ENCODE measurements at regions not wholly inside any gene's neighbourhood (a gene's known extent, or its start where the extent isn't known, plus 50 kb on each side); places are given as distances from the start of the nearest gene placed in this dataset.
A peak's percentile ranks its signal among the peaks of the same experiment; 100 is the strongest.

DNA sequence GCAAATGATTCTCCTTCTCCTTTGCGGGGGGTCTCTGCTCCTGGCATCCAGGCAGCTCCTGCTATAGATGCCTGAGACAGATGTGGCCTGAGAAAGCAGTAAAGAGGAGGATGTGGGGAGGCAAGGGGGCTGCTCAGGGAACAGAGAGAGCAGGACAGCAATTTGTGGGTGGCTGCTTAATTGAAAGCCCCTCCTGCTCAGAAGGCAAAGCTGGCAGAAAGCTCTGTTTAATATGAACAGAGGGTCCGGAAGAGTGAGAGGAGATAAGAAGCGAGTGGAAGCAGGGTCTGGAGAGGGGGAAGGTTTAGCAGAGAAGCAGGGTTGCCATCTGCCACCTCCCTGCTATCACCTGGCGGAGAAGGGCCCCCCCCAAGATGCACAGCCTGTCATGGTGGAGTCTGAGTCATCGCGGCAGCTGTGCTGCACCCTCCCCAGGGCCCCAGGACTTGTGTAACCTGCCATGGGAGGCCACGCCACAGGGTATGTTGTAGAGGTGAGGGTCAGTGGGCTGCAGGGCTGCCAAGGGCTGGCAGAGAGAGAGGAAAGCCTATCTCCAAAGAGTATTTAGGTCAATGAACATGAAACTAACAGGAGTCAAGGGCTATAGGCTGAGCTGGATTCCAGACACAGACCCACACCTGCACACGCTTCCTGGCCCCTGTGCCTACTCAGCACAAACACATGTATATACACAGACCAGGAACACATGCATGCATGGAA is 1109.8 kb upstream of the AUTS2 start:
- ATAC-seq (no peak), DNase-seq (no peak)
- Histone ChIP-seq H3K36me3 (no peaks in the 10 kb centered on the region), H3K4me3 (no peak overlapping the region), H3K27me3 (no peaks in the 10 kb centered on the region), H3K9me3 (peaks cover 0 to 29% of the 10 kb centered on the region in 2 donors), H3K27ac (no peak overlapping the region), H3K4me1 (no peaks in the 10 kb centered on the region)
- TF ChIP-seq, protein P1, sequence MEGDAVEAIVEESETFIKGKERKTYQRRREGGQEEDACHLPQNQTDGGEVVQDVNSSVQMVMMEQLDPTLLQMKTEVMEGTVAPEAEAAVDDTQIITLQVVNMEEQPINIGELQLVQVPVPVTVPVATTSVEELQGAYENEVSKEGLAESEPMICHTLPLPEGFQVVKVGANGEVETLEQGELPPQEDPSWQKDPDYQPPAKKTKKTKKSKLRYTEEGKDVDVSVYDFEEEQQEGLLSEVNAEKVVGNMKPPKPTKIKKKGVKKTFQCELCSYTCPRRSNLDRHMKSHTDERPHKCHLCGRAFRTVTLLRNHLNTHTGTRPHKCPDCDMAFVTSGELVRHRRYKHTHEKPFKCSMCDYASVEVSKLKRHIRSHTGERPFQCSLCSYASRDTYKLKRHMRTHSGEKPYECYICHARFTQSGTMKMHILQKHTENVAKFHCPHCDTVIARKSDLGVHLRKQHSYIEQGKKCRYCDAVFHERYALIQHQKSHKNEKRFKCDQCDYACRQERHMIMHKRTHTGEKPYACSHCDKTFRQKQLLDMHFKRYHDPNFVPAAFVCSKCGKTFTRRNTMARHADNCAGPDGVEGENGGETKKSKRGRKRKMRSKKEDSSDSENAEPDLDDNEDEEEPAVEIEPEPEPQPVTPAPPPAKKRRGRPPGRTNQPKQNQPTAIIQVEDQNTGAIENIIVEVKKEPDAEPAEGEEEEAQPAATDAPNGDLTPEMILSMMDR (IDR thresholded peaks at IDR 0.05): no peak
- intact Hi-C loops (cut with DNase I): no loop called here

DNA sequence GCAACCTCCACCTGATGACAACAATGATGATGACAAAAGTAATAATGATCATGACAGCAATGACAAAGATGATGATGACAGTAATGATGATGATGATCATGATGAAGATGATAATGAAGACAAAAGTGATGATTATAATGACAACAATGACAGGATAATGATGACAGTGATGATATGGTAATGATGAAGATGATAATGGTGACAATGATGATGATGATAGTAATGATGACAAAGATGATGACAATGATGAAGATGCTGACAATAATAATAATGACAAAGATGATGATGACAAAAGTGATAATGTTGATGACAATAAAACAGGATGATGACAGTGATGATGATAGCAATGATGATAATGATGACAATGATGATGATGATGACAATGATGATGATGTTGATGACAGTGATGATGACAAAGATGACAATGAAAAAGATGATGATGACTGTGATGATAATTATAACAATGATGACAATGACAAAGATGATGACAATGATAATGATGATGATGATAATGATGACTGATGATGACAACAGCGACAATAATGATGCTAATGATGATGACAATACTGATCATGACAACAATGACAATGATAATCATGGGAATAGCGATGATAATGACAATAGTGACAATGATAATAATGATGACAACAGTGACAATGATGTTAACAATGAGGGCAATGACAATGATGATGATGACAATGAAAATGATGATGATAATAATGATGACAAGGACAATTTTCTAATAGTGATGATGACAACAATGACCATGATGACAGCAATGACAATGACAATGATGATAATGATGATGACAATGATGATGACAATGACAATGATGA is 1106.5 kb upstream of the AUTS2 start:
- intact Hi-C loops (cut with DNase I): no loop called here

DNA sequence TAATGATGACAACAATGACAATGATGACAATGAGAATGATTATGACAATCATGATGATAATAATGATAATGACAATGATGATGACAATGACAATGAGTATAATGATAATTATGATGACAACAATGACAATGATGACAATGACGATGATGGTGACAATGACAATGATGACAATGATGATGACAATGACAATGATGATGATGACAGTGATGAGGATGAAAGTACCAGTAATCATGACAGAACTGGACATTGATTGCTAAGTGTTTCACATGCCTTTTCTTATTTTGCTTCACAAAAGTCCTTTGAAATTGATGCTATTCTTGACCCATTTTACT is 1106.0 kb upstream of the AUTS2 start:
- intact Hi-C loops (cut with DNase I): no loop called here
- TF ChIP-seq, protein P1 (IDR thresholded peaks at IDR 0.05): no peak
- ATAC-seq (no peak), DNase-seq (no peak)
- Histone ChIP-seq H3K27ac (no peak overlapping the region), H3K9me3 (peaks cover 0 to 25% of the 10 kb centered on the region in 2 donors), H3K4me1 (no peaks in the 10 kb centered on the region), H3K4me3 (no peak overlapping the region), H3K36me3 (no peaks in the 10 kb centered on the region), H3K27me3 (no peaks in the 10 kb centered on the region)

More for the DNA sequence above, 1106.5 kb upstream of the AUTS2 start:
- H3K36me3 ChIP-seq: no peaks in the 10 kb centered on the region
- no peak overlapping the region for H3K27ac ChIP-seq
- DNase-seq: peak in 1 of 4 donors; percentile 12
- peaks cover 0 to 22% of the 10 kb centered on the region in 2 donors for H3K9me3 ChIP-seq
- TF ChIP-seq, protein P1 (IDR thresholded peaks at IDR 0.05): no peak
- no peak overlapping the region for H3K4me3 ChIP-seq
- no peak for ATAC-seq
- H3K27me3 ChIP-seq: no peaks in the 10 kb centered on the region
- no peaks in the 10 kb centered on the region for H3K4me1 ChIP-seq

DNA sequence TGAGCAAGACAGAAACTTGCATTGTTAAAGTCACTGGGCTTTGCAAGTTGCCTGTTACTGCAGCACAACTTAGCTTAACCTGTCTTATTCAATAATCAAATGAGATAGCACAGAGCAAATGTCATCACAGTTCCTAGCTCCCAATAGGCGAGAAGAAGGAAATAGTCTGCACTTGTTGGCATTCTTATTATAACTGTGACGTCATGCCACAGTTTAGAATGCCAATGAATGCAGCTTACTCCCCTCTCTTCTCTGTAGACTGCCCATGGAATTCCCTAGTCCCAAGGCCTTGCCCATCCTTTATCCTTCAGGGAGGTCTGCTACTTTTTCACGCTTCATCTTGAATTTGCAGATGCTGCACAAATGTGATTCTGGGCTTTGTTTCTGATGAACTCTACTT is 1094.9 kb upstream of the AUTS2 start:
- Histone ChIP-seq H3K4me1 (no peaks in the 10 kb centered on the region), H3K36me3 (no peaks in the 10 kb centered on the region), H3K4me3 (no peak overlapping the region), H3K27ac (no peak overlapping the region), H3K9me3 (peaks cover 0 to 44% of the 10 kb centered on the region in 2 donors), H3K27me3 (no peaks in the 10 kb centered on the region)
- TF ChIP-seq, protein P1 (IDR thresholded peaks at IDR 0.05): no peak
- intact Hi-C loops (cut with DNase I): no loop called here
- no peak for ATAC-seq
- no peak for DNase-seq

DNA sequence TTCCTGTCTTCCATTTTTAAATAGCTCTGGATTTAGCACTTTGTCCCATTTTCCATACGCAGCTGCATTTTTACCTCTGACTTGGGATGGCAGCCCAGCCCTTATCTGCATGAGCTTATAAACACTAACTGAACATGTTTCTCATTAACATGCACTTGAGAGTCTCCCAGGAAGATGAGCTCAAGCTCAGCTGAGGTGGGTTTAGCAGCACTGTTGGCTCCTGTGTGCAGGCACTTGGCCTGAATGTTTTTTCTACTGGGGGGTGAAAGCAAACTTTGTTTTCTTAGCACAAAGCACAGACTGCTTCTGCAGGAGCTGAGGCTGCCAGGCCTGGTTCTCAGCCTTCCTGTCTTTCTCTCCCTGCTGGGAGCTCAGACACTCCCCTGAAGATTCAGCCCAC is 1093.6 kb upstream of the AUTS2 start:
- no peak overlapping the region for H3K4me3 ChIP-seq
- TF ChIP-seq, protein P1 (IDR thresholded peaks at IDR 0.05): no peak
- intact Hi-C loops (cut with DNase I): no loop called here
- no peaks in the 10 kb centered on the region for H3K27me3 ChIP-seq
- no peak for ATAC-seq
- peaks cover 0 to 54% of the 10 kb centered on the region in 2 donors for H3K9me3 ChIP-seq
- no peaks in the 10 kb centered on the region for H3K4me1 ChIP-seq
- no peak overlapping the region for H3K27ac ChIP-seq
- no peak for DNase-seq
- no peaks in the 10 kb centered on the region for H3K36me3 ChIP-seq
